CD8-positive, alpha-beta memory T cell (primary cell): ENCODE measurements at regions not wholly inside any gene's neighbourhood (a gene's known extent, or its start where the extent isn't known, plus 50 kb on each side); places are given as distances from the start of the nearest gene placed in this dataset.

Experiments
- CTCF ChIA-PET: fragments of 350-600 bp; sonication (Branson Sonifier 250); formaldehyde crosslinking; loops from one replicate; lab custom pipeline; 2021; ENCODE audit warnings: antibody characterized with exemption; lab: Charles Lee
- POLR2A ChIA-PET: fragments of 350-600 bp; sonication (Branson Sonifier 250); formaldehyde crosslinking; loops from one replicate; lab custom pipeline; 2021; ENCODE audit warnings: antibody characterized with exemption; lab: Charles Lee
- DNase-seq, 5 donors: peaks; one replicate each; pipeline versions ENCODE4 v3.0.0 to v3.0.0-alpha.2; 2020 to 2022; ENCODE audit warnings: mixed read lengths in 1 of 5
- H3K27ac ChIP-seq: one replicate; pipeline ENCODE4 v1.7.0; 2013; ENCODE audit warnings: low read depth, mild to moderate bottlenecking, low read length, moderate library complexity
- H3K27me3 ChIP-seq: 2 replicates; pipeline ENCODE4 v1.7.0; 2013; ENCODE audit warnings: low read length, mild to moderate bottlenecking; ENCODE audit not compliant: insufficient read depth, poor library complexity, severe bottlenecking
- H3K36me3 ChIP-seq: 2 replicates; pipeline ENCODE4 v1.7.0; 2013; ENCODE audit warnings: mild to moderate bottlenecking, low read length, moderate library complexity; ENCODE audit not compliant: insufficient read depth
- H3K4me1 ChIP-seq: 2 replicates; pipeline ENCODE4 v1.7.0; 2013; ENCODE audit warnings: mild to moderate bottlenecking, low read length, moderate library complexity; ENCODE audit not compliant: insufficient read depth
- H3K4me3 ChIP-seq: 2 replicates; pipeline ENCODE4 v1.7.0; 2013; ENCODE audit warnings: mild to moderate bottlenecking, low read length
- H3K9me3 ChIP-seq: 2 replicates; pipeline ENCODE4 v1.7.0; 2013; ENCODE audit warnings: mild to moderate bottlenecking, low read length
- H3K27ac Mint-ChIP-seq, 8 donors: one replicate each; pipeline ENCODE4 v1.8.0; 2020 to 2021; ENCODE audit warnings: mixed read lengths in 8 of 8, mild to moderate bottlenecking in 6 of 8, inconsistent platforms in 3 of 8, moderate library complexity in 3 of 8
- H3K27me3 Mint-ChIP-seq, 2 donors: one replicate each; pipeline ENCODE4 v1.8.0; 2020 to 2021; ENCODE audit warnings: mixed read lengths in 2 of 2, mild to moderate bottlenecking in 1 of 2, moderate library complexity in 1 of 2
- H3K36me3 Mint-ChIP-seq, 3 donors: one replicate each; pipeline ENCODE4 v1.8.0; 2020 to 2021; ENCODE audit warnings: mixed read lengths in 3 of 3, inconsistent platforms in 1 of 3, mild to moderate bottlenecking in 1 of 3
- H3K4me1 Mint-ChIP-seq, 3 donors: one replicate each; pipeline ENCODE4 v1.8.0; 2020 to 2021; ENCODE audit warnings: mixed read lengths in 3 of 3, inconsistent platforms in 1 of 3, mild to moderate bottlenecking in 1 of 3
- H3K4me3 Mint-ChIP-seq, 7 donors: one replicate each; pipeline ENCODE4 v1.8.0; 2020 to 2021; ENCODE audit warnings: mixed read lengths in 7 of 7, mild to moderate bottlenecking in 6 of 7, moderate library complexity in 4 of 7, inconsistent platforms in 2 of 7
- H3K9me3 Mint-ChIP-seq, 5 donors: one replicate each; pipeline ENCODE4 v1.8.0; 2020 to 2022; ENCODE audit warnings: mixed read lengths in 5 of 5, mild to moderate bottlenecking in 3 of 5, moderate library complexity in 2 of 5, inconsistent platforms in 1 of 5

DNA sequence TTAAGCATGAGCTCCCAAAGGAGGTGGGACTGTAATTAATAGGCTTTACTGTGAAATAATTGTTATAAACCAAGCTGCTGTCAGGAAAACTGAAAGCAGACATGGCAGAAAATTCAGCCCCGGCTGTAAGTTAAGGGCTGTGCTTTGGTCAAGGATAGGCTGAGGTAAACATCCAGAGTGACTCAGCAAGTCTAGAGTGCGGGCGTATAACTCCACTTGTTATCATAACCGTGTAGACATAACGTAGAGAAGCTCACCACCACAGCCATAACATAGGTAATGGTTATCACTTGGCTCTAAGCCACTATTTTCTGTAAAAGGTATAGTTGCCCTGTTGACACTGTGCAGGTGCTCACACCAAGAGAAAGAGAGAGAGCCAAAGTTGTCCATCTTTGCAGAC is 316.8 kb downstream of the DCDC2C start:
- CTCF ChIA-PET, result no interaction called here
- no peaks in the 10 kb centered on the region for H3K4me1 Mint-ChIP-seq
- peaks cover 4 to 23% (median 10%) of the 10 kb centered on the region in 5 donors for H3K9me3 Mint-ChIP-seq
- no peaks in the 10 kb centered on the region for H3K36me3 Mint-ChIP-seq
- H3K27ac ChIP-seq, result no peak overlapping the region
- no peaks in the 10 kb centered on the region for H3K27me3 ChIP-seq
- no peak for DNase-seq
- no peaks in the 10 kb centered on the region for H3K4me1 ChIP-seq
- POLR2A ChIA-PET, result no interaction called here
- peaks cover 0 to 4% of the 10 kb centered on the region in 2 donors for H3K27me3 Mint-ChIP-seq
- no peaks in the 10 kb centered on the region for H3K36me3 ChIP-seq
- H3K27ac Mint-ChIP-seq, result no peak overlapping the region
- no peak overlapping the region for H3K4me3 Mint-ChIP-seq
- no peaks in the 10 kb centered on the region for H3K9me3 ChIP-seq
- H3K4me3 ChIP-seq, result no peak overlapping the region

- ChIA-PET CTCF (no interaction called here), POLR2A (no interaction called here)
- peaks cover 4 to 23% (median 10%) of the 10 kb centered on the region in 5 donors for H3K9me3 Mint-ChIP-seq
- Histone ChIP-seq H3K27ac (no peak overlapping the region), H3K4me1 (no peaks in the 10 kb centered on the region), H3K9me3 (no peaks in the 10 kb centered on the region), H3K27me3 (no peaks in the 10 kb centered on the region), H3K4me3 (no peak overlapping the region), H3K36me3 (no peaks in the 10 kb centered on the region)
- H3K36me3 Mint-ChIP-seq, result no peaks in the 10 kb centered on the region
- no peak for DNase-seq
- no peak overlapping the region for H3K4me3 Mint-ChIP-seq
- no peaks in the 10 kb centered on the region for H3K4me1 Mint-ChIP-seq
- peaks cover 0 to 4% of the 10 kb centered on the region in 2 donors for H3K27me3 Mint-ChIP-seq
- H3K27ac Mint-ChIP-seq, result no peak overlapping the region
These were observed 317.3 kb downstream of the DCDC2C start for GRCh38 chr2:4020649-4021048.

GRCh38 chr2:4024605-4025004 is 321.2 kb downstream of the DCDC2C start:
- no peak overlapping the region for H3K4me3 Mint-ChIP-seq
- H3K27me3 Mint-ChIP-seq, result peaks cover 0 to 4% of the 10 kb centered on the region in 2 donors
- CTCF ChIA-PET, result no interaction called here
- Histone ChIP-seq H3K4me3 (no peak overlapping the region), H3K27me3 (no peaks in the 10 kb centered on the region), H3K36me3 (no peaks in the 10 kb centered on the region), H3K27ac (no peak overlapping the region), H3K9me3 (no peaks in the 10 kb centered on the region), H3K4me1 (no peaks in the 10 kb centered on the region)
- DNase-seq, result no peak
- no peaks in the 10 kb centered on the region for H3K4me1 Mint-ChIP-seq
- POLR2A ChIA-PET, result no interaction called here
- H3K27ac Mint-ChIP-seq, result no peak overlapping the region
- H3K9me3 Mint-ChIP-seq, result peaks cover 0 to 12% (median 2%) of the 10 kb centered on the region in 5 donors
- no peaks in the 10 kb centered on the region for H3K36me3 Mint-ChIP-seq

DNA sequence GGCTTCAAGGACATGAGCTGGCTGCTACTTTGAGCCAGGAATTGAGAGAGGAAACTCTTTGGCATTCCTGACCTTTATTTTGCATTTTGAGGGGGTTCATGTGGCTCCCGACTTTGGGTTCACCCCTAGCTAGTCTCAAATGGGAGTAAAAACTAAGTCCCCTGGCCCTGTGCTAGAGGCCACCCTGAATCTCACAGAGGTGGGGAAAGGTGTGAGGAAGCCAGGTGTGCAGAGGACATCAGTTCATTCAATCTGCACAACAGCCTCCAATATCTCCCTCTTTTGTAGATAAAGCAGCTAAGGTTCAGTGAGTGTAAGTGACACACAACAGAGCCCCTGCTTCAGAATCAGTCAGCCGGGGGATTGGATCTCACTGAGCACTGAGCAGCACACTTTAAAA is 325.7 kb downstream of the DCDC2C start:
- no peaks in the 10 kb centered on the region for H3K27me3 Mint-ChIP-seq
- Histone ChIP-seq H3K27ac (no peak overlapping the region), H3K4me3 (no peak overlapping the region), H3K9me3 (no peaks in the 10 kb centered on the region), H3K27me3 (no peaks in the 10 kb centered on the region), H3K36me3 (no peaks in the 10 kb centered on the region), H3K4me1 (no peaks in the 10 kb centered on the region)
- DNase-seq, result no peak
- no peaks in the 10 kb centered on the region for H3K36me3 Mint-ChIP-seq
- no peak overlapping the region for H3K27ac Mint-ChIP-seq
- no peaks in the 10 kb centered on the region for H3K4me1 Mint-ChIP-seq
- CTCF ChIA-PET, result no interaction called here
- peaks cover 0 to 6% (median 0%) of the 10 kb centered on the region in 5 donors for H3K9me3 Mint-ChIP-seq
- POLR2A ChIA-PET, result no interaction called here
- H3K4me3 Mint-ChIP-seq, result no peak overlapping the region

DNA sequence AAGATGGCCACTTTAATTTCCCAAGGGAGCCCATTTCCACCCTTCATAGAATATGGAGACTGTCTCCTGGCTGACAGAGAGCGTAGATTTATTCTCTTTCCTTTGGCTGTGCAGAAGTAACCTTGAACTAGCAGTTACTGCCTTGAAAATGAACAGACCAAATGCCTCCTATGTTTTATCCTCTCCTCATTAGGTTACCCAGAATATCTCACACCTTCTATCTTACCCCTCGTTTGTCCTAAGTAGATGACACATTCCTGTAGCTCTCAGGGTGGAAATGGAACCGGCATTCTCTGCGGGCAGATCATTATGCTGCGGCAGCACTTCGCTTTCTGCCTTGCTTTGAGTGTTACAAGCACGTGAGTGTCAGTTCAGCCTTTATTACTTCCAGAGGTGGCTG is 336.5 kb downstream of the DCDC2C start:
- Histone ChIP-seq H3K4me3 (no peak overlapping the region), H3K4me1 (no peaks in the 10 kb centered on the region), H3K27me3 (no peaks in the 10 kb centered on the region), H3K9me3 (no peaks in the 10 kb centered on the region), H3K36me3 (no peaks in the 10 kb centered on the region), H3K27ac (no peak overlapping the region)
- Mint-ChIP-seq H3K9me3 (peaks cover 5 to 19% (median 16%) of the 10 kb centered on the region in 5 donors), H3K27me3 (peaks cover 0 to 7% of the 10 kb centered on the region in 2 donors), H3K4me3 (no peak overlapping the region), H3K4me1 (peaks cover 0 to 3% (median 0%) of the 10 kb centered on the region in 3 donors), H3K36me3 (no peaks in the 10 kb centered on the region), H3K27ac (peak overlapping the region in 1 of 8 donors; percentile 52)
- no peak for DNase-seq
- CTCF ChIA-PET, result no interaction called here
- POLR2A ChIA-PET, result no interaction called here

- peak in 1 of 5 donors; percentile 1 for DNase-seq
- peak overlapping the region in 2 of 7 donors; percentile 33 to 39 for H3K4me3 Mint-ChIP-seq
These were observed 344.9 kb downstream of the DCDC2C start for GRCh38 chr2:4047961-4048891.

GRCh38 chr2:4049463-4049862 is 346.1 kb downstream of the DCDC2C start:
- ChIA-PET CTCF (no interaction called here), POLR2A (no interaction called here)
- H3K9me3 ChIP-seq, result no peaks in the 10 kb centered on the region
- no peak for DNase-seq
- no peaks in the 10 kb centered on the region for H3K36me3 ChIP-seq
- H3K4me3 ChIP-seq, result no peak overlapping the region
- H3K27ac ChIP-seq, result no peak overlapping the region
- Mint-ChIP-seq H3K9me3 (peaks cover 0 to 10% (median 2%) of the 10 kb centered on the region in 5 donors), H3K4me1 (peaks cover 8 to 14% (median 8%) of the 10 kb centered on the region in 3 donors), H3K27me3 (no peaks in the 10 kb centered on the region), H3K36me3 (no peaks in the 10 kb centered on the region), H3K4me3 (no peak overlapping the region), H3K27ac (no peak overlapping the region)
- H3K4me1 ChIP-seq, result no peaks in the 10 kb centered on the region
- no peaks in the 10 kb centered on the region for H3K27me3 ChIP-seq

More at GRCh38 chr2:4047961-4048891, 344.9 kb downstream of the DCDC2C start:
- ChIA-PET CTCF (no interaction called here), POLR2A (no interaction called here)
- Histone ChIP-seq H3K4me3 (no peak overlapping the region), H3K27ac (no peak overlapping the region), H3K36me3 (no peaks in the 10 kb centered on the region), H3K4me1 (no peaks in the 10 kb centered on the region), H3K27me3 (no peaks in the 10 kb centered on the region), H3K9me3 (no peaks in the 10 kb centered on the region)
- peaks cover 8 to 17% (median 8%) of the 10 kb centered on the region in 3 donors for H3K4me1 Mint-ChIP-seq
- no peaks in the 10 kb centered on the region for H3K36me3 Mint-ChIP-seq
- no peaks in the 10 kb centered on the region for H3K27me3 Mint-ChIP-seq
- peaks cover 0 to 15% (median 3%) of the 10 kb centered on the region in 5 donors for H3K9me3 Mint-ChIP-seq
- H3K27ac Mint-ChIP-seq, result peak overlapping the region in 3 of 8 donors; percentile 15 to 56 (median 37)

DNA sequence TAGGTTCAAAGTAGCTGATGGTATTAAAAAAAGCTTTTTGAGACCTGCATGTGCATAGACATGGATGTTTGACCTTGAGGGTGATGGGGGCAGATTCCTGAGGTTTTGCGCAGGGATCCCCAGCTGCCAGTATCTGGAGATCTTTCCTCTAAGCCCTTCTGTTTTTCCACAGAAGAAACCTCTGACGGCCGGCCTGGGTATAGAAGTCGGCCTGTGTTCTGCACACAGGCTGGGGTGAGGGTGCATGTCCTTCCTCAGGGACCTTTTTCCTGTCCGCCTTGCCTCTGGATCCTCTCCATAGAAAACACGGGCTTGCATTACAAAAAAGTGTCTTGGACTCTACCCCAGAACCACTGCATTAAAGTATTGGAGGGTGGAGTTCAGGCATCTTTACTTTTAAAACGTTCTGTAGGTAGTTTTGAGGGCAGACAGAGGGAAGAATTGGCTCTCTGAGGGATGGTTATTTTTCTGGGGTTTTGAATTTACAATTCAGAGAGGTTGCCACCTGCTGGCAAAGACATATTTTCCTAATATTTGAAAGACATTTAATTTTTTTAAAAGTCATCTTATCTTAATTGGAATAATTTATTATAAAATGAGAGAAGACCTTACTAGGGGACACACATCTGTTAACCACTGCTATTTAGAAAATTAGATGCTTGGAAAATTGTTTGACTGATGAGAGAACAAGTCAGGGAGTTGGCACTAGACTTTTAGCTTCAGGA is 350.6 kb downstream of the DCDC2C start:
- no peak for DNase-seq
- no peaks in the 10 kb centered on the region for H3K4me1 ChIP-seq
- H3K27ac Mint-ChIP-seq, result no peak overlapping the region
- H3K4me3 Mint-ChIP-seq, result no peak overlapping the region
- no peaks in the 10 kb centered on the region for H3K36me3 Mint-ChIP-seq
- H3K27ac ChIP-seq, result no peak overlapping the region
- H3K27me3 ChIP-seq, result no peaks in the 10 kb centered on the region
- ChIA-PET POLR2A (no interaction called here), CTCF (no interaction called here)
- no peaks in the 10 kb centered on the region for H3K36me3 ChIP-seq
- H3K9me3 Mint-ChIP-seq, result peaks cover 0 to 10% (median 2%) of the 10 kb centered on the region in 5 donors
- H3K27me3 Mint-ChIP-seq, result no peaks in the 10 kb centered on the region
- no peak overlapping the region for H3K4me3 ChIP-seq
- peaks cover 0 to 3% (median 1%) of the 10 kb centered on the region in 3 donors for H3K4me1 Mint-ChIP-seq
- H3K9me3 ChIP-seq, result no peaks in the 10 kb centered on the region
